ENCODE measurements at regions not wholly inside any gene's neighbourhood (a gene's known extent, or its start where the extent isn't known, plus 50 kb on each side); places are given as distances from the start of the nearest gene placed in this dataset.
"Not testable (repeated sequence)": the region's sequence is repeated elsewhere in the genome, so short reads cannot be mapped to it uniquely, and the experiment has no call there.

- Histone ChIP-seq H3K27ac (ENCODE audit: low read depth, low read length) (no peak overlapping the region), H3K36me3 (ENCODE audit: control insufficient read depth, low read length) (no peaks in the 10 kb centered on the region), H3K9me2 (replicated peaks; ENCODE audit: control insufficient read depth, low read length) (no peaks in the 10 kb centered on the region), H3K9me3 (ENCODE audit: control insufficient read depth, insufficient read depth, low read length) (no peaks in the 10 kb centered on the region), H3K4me2 (ENCODE audit: low read length) (no peak overlapping the region), H3K79me2 (ENCODE audit: control insufficient read depth, low read length) (no peaks in the 10 kb centered on the region), H3K27me3 (ENCODE audit: control insufficient read depth, low read length) (no peaks in the 10 kb centered on the region), H3K4me1 (ENCODE audit: control insufficient read depth, low read length) (no peaks in the 10 kb centered on the region), H3K4me3 (ENCODE audit: low read length) (no peak overlapping the region), H4K20me1 (ENCODE audit: control insufficient read depth, insufficient read depth, low read depth, low read length) (no peaks in the 10 kb centered on the region), H3F3A (ENCODE audit: control insufficient read depth, insufficient read depth) (no peaks in the 10 kb centered on the region)
- no peak for TF ChIP-seq CTCF (IDR thresholded peaks at IDR 0.05; ENCODE audit: low read depth, low read length, poor library complexity, severe bottlenecking)
- TF ChIP-seq EZH2phosphoT487 (IDR thresholded peaks at IDR 0.05; ENCODE audit: borderline replicate concordance, low read length) = no peak
These were observed 114.1 kb upstream of the DAPK1 start for GRCh38 chr9:87383344-87384150.

- Histone ChIP-seq H3K36me3 (ENCODE audit: control insufficient read depth, low read length) (no peaks in the 10 kb centered on the region), H3K4me1 (ENCODE audit: control insufficient read depth, low read length) (no peaks in the 10 kb centered on the region), H3K9me3 (ENCODE audit: control insufficient read depth, insufficient read depth, low read length) (no peaks in the 10 kb centered on the region), H3K27me3 (ENCODE audit: control insufficient read depth, low read length) (no peaks in the 10 kb centered on the region), H3K79me2 (ENCODE audit: control insufficient read depth, low read length) (no peaks in the 10 kb centered on the region), H3K27ac (ENCODE audit: low read depth, low read length) (no peak overlapping the region), H3K4me3 (ENCODE audit: low read length) (no peak overlapping the region), H4K20me1 (ENCODE audit: control insufficient read depth, insufficient read depth, low read depth, low read length) (no peaks in the 10 kb centered on the region), H3K9me2 (replicated peaks; ENCODE audit: control insufficient read depth, low read length) (no peaks in the 10 kb centered on the region), H3F3A (ENCODE audit: control insufficient read depth, insufficient read depth) (no peaks in the 10 kb centered on the region), H3K4me2 (ENCODE audit: low read length) (no peak overlapping the region)
- TF ChIP-seq CTCF (IDR thresholded peaks at IDR 0.05; ENCODE audit: low read depth, low read length, poor library complexity, severe bottlenecking) (no peak), EZH2phosphoT487 (IDR thresholded peaks at IDR 0.05; ENCODE audit: borderline replicate concordance, low read length) (no peak)
These were observed 111.1 kb upstream of the DAPK1 start for GRCh38 chr9:87386490-87387025.

GRCh38 chr9:87387351-87388011 is 110.2 kb upstream of the DAPK1 start:
- Histone ChIP-seq H3K27ac (ENCODE audit: low read depth, low read length) (no peak overlapping the region), H3K4me1 (ENCODE audit: control insufficient read depth, low read length) (no peaks in the 10 kb centered on the region), H3K79me2 (ENCODE audit: control insufficient read depth, low read length) (no peaks in the 10 kb centered on the region), H3F3A (ENCODE audit: control insufficient read depth, insufficient read depth) (no peaks in the 10 kb centered on the region), H3K4me2 (ENCODE audit: low read length) (no peak overlapping the region), H3K9me2 (replicated peaks; ENCODE audit: control insufficient read depth, low read length) (no peaks in the 10 kb centered on the region), H3K36me3 (ENCODE audit: control insufficient read depth, low read length) (no peaks in the 10 kb centered on the region), H4K20me1 (ENCODE audit: control insufficient read depth, insufficient read depth, low read depth, low read length) (no peaks in the 10 kb centered on the region), H3K4me3 (ENCODE audit: low read length) (no peak overlapping the region), H3K27me3 (ENCODE audit: control insufficient read depth, low read length) (no peaks in the 10 kb centered on the region), H3K9me3 (ENCODE audit: control insufficient read depth, insufficient read depth, low read length) (no peaks in the 10 kb centered on the region)
- TF ChIP-seq EZH2phosphoT487 (IDR thresholded peaks at IDR 0.05; ENCODE audit: borderline replicate concordance, low read length) (no peak), CTCF (IDR thresholded peaks at IDR 0.05; ENCODE audit: low read depth, low read length, poor library complexity, severe bottlenecking) (no peak)

- not testable (repeated sequence) for H3K27ac ChIP-seq (ENCODE audit: low read depth, low read length); H3F3A ChIP-seq (ENCODE audit: control insufficient read depth, insufficient read depth); H3K4me1 ChIP-seq (ENCODE audit: control insufficient read depth, low read length); H3K4me2 ChIP-seq (ENCODE audit: low read length); H3K27me3 ChIP-seq (ENCODE audit: control insufficient read depth, low read length); H3K36me3 ChIP-seq (ENCODE audit: control insufficient read depth, low read length); H3K4me3 ChIP-seq (ENCODE audit: low read length); H3K9me3 ChIP-seq (ENCODE audit: control insufficient read depth, insufficient read depth, low read length); H3K79me2 ChIP-seq (ENCODE audit: control insufficient read depth, low read length); H4K20me1 ChIP-seq (ENCODE audit: control insufficient read depth, insufficient read depth, low read depth, low read length); H3K9me2 ChIP-seq (replicated peaks; ENCODE audit: control insufficient read depth, low read length)
These were observed 109.0 kb upstream of the DAPK1 start for GRCh38 chr9:87388708-87389107.

All from DOHH2 (cell line).